ENCODE measurements at regions not wholly inside any gene's neighbourhood (a gene's known extent, or its start where the extent isn't known, plus 50 kb on each side); places are given as distances from the start of the nearest gene placed in this dataset.

DNA sequence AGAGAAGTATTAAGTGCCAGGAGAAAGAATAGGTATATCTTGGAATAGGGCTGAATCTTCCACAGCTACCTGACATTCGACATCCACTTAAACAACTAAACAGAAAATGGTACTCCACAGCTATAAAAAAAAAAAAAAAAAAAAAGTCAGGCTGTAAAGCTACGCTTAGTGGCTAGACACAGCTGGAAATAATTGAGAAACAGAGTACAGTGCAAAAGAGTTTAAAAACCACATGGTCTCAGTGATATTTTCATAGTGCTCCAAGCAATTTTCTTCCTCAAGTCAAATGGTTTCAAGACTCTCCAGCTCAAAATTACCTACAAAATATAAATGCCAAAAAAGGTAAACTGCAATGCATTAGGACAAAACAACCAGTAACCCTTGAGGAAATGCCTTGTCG lies 607.1 kb downstream of the KCNJ2 start:
- H3K79me2 ChIP-seq (replicated peaks; ENCODE audit: insufficient read depth), result no peaks in the 10 kb centered on the region
- H3K27me3 ChIP-seq (ENCODE audit: insufficient read depth), result no peaks in the 10 kb centered on the region
- no peaks in the 10 kb centered on the region for H3K4me1 ChIP-seq (ENCODE audit: insufficient read depth)
- no peak for TF ChIP-seq NANOG (IDR thresholded peaks at IDR 0.05; ENCODE audit: borderline replicate concordance)
- TF ChIP-seq, protein P1, sequence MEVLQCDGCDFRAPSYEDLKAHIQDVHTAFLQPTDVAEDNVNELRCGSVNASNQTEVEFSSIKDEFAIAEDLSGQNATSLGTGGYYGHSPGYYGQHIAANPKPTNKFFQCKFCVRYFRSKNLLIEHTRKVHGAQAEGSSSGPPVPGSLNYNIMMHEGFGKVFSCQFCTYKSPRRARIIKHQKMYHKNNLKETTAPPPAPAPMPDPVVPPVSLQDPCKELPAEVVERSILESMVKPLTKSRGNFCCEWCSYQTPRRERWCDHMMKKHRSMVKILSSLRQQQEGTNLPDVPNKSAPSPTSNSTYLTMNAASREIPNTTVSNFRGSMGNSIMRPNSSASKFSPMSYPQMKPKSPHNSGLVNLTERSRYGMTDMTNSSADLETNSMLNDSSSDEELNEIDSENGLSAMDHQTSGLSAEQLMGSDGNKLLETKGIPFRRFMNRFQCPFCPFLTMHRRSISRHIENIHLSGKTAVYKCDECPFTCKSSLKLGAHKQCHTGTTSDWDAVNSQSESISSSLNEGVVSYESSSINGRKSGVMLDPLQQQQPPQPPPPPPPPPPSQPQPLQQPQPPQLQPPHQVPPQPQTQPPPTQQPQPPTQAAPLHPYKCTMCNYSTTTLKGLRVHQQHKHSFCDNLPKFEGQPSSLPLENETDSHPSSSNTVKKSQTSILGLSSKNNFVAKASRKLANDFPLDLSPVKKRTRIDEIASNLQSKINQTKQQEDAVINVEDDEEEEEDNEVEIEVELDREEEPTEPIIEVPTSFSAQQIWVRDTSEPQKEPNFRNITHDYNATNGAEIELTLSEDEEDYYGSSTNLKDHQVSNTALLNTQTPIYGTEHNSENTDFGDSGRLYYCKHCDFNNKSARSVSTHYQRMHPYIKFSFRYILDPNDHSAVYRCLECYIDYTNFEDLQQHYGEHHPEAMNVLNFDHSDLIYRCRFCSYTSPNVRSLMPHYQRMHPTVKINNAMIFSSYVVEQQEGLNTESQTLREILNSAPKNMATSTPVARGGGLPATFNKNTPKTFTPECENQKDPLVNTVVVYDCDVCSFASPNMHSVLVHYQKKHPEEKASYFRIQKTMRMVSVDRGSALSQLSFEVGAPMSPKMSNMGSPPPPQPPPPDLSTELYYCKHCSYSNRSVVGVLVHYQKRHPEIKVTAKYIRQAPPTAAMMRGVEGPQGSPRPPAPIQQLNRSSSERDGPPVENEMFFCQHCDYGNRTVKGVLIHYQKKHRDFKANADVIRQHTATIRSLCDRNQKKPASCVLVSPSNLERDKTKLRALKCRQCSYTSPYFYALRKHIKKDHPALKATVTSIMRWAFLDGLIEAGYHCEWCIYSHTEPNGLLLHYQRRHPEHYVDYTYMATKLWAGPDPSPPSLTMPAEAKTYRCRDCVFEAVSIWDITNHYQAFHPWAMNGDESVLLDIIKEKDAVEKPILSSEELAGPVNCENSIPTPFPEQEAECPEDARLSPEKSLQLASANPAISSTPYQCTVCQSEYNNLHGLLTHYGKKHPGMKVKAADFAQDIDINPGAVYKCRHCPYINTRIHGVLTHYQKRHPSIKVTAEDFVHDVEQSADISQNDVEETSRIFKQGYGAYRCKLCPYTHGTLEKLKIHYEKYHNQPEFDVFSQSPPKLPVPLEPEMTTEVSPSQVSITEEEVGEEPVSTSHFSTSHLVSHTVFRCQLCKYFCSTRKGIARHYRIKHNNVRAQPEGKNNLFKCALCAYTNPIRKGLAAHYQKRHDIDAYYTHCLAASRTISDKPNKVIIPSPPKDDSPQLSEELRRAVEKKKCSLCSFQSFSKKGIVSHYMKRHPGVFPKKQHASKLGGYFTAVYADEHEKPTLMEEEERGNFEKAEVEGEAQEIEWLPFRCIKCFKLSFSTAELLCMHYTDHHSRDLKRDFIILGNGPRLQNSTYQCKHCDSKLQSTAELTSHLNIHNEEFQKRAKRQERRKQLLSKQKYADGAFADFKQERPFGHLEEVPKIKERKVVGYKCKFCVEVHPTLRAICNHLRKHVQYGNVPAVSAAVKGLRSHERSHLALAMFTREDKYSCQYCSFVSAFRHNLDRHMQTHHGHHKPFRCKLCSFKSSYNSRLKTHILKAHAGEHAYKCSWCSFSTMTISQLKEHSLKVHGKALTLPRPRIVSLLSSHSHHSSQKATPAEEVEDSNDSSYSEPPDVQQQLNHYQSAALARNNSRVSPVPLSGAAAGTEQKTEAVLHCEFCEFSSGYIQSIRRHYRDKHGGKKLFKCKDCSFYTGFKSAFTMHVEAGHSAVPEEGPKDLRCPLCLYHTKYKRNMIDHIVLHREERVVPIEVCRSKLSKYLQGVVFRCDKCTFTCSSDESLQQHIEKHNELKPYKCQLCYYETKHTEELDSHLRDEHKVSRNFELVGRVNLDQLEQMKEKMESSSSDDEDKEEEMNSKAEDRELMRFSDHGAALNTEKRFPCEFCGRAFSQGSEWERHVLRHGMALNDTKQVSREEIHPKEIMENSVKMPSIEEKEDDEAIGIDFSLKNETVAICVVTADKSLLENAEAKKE (CRISPR knock-in tag; IDR thresholded peaks at IDR 0.05), result no peak
- TF ChIP-seq STAT1 (IDR thresholded peaks at IDR 0.05; ENCODE audit: unreplicated experiment), result no peak
- TF ChIP-seq ZNF114 (CRISPR knock-in tag; IDR thresholded peaks at IDR 0.05), result no peak
- TF ChIP-seq ETS1 (IDR thresholded peaks at IDR 0.05), result no peak
- no peak for TF ChIP-seq EZH2phosphoT487 (IDR thresholded peaks at IDR 0.05; ENCODE audit: unreplicated experiment)
- TF ChIP-seq POLR2AphosphoS5 (IDR thresholded peaks at IDR 0.05; ENCODE audit: low read depth), result no peak
- TF ChIP-seq CREB1 (CRISPR knock-in tag; IDR thresholded peaks at IDR 0.05; ENCODE audit: low read depth), result no peak
- TF ChIP-seq, protein P2, sequence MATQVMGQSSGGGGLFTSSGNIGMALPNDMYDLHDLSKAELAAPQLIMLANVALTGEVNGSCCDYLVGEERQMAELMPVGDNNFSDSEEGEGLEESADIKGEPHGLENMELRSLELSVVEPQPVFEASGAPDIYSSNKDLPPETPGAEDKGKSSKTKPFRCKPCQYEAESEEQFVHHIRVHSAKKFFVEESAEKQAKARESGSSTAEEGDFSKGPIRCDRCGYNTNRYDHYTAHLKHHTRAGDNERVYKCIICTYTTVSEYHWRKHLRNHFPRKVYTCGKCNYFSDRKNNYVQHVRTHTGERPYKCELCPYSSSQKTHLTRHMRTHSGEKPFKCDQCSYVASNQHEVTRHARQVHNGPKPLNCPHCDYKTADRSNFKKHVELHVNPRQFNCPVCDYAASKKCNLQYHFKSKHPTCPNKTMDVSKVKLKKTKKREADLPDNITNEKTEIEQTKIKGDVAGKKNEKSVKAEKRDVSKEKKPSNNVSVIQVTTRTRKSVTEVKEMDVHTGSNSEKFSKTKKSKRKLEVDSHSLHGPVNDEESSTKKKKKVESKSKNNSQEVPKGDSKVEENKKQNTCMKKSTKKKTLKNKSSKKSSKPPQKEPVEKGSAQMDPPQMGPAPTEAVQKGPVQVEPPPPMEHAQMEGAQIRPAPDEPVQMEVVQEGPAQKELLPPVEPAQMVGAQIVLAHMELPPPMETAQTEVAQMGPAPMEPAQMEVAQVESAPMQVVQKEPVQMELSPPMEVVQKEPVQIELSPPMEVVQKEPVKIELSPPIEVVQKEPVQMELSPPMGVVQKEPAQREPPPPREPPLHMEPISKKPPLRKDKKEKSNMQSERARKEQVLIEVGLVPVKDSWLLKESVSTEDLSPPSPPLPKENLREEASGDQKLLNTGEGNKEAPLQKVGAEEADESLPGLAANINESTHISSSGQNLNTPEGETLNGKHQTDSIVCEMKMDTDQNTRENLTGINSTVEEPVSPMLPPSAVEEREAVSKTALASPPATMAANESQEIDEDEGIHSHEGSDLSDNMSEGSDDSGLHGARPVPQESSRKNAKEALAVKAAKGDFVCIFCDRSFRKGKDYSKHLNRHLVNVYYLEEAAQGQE (IDR thresholded peaks at IDR 0.05; ENCODE audit: unreplicated experiment), result no peak
- TF ChIP-seq ZNF331 (CRISPR knock-in tag; IDR thresholded peaks at IDR 0.05; ENCODE audit: low read depth), result no peak
- no peak for TF ChIP-seq EZH2 (IDR thresholded peaks at IDR 0.05; ENCODE audit: low read depth, unreplicated experiment)
- no peak for TF ChIP-seq CTCF (conservative IDR thresholded peaks at IDR 0.05; ENCODE audit: low read depth in 2 of 2)
- TF ChIP-seq JUNB (IDR thresholded peaks at IDR 0.05; ENCODE audit: unreplicated experiment), result no peak
- no peak for DNase-seq (ENCODE audit: low spot score)
- no peak overlapping the region for H3K27ac ChIP-seq (ENCODE audit: low read depth)
- no peaks in the 10 kb centered on the region for H3K36me3 ChIP-seq (ENCODE audit: insufficient read depth)
- no peaks in the 10 kb centered on the region for H4K20me1 ChIP-seq (replicated peaks; ENCODE audit: insufficient read depth)
- no peak overlapping the region for H2AFZ ChIP-seq
- H3K4me2 ChIP-seq, result no peak overlapping the region
- Mint-ChIP-seq H3K4me1 (no peaks in the 10 kb centered on the region), H3K27ac (no peak overlapping the region), H3K4me3 (no peak overlapping the region), H3K9me3 (no peaks in the 10 kb centered on the region), H3K27me3 (ENCODE audit: insufficient read depth, low read depth, poor library complexity) (no peaks in the 10 kb centered on the region), H3K36me3 (ENCODE audit: low read depth) (no peaks in the 10 kb centered on the region)
- no peak overlapping the region for H3K4me3 ChIP-seq
- no peak for ATAC-seq
- no peaks in the 10 kb centered on the region for H3K9me2 ChIP-seq (ENCODE audit: insufficient read depth)
- no peaks in the 10 kb centered on the region for H3F3A ChIP-seq (replicated peaks; ENCODE audit: low read depth)

Measured in GM23338 (cell line).